Inflammatory macrophage (primary cell): ENCODE measurements at regions not wholly inside any gene's neighbourhood (a gene's known extent, or its start where the extent isn't known, plus 50 kb on each side); places are given as distances from the start of the nearest gene placed in this dataset.
"Not testable (repeated sequence)": the region's sequence is repeated elsewhere in the genome, so short reads cannot be mapped to it uniquely, and the experiment has no call there.

Experiments used
- DNase-seq, 2 donors: peaks; one replicate each; pipeline ENCODE4 v3.0.0-alpha.2; 2020 to 2022

DNA sequence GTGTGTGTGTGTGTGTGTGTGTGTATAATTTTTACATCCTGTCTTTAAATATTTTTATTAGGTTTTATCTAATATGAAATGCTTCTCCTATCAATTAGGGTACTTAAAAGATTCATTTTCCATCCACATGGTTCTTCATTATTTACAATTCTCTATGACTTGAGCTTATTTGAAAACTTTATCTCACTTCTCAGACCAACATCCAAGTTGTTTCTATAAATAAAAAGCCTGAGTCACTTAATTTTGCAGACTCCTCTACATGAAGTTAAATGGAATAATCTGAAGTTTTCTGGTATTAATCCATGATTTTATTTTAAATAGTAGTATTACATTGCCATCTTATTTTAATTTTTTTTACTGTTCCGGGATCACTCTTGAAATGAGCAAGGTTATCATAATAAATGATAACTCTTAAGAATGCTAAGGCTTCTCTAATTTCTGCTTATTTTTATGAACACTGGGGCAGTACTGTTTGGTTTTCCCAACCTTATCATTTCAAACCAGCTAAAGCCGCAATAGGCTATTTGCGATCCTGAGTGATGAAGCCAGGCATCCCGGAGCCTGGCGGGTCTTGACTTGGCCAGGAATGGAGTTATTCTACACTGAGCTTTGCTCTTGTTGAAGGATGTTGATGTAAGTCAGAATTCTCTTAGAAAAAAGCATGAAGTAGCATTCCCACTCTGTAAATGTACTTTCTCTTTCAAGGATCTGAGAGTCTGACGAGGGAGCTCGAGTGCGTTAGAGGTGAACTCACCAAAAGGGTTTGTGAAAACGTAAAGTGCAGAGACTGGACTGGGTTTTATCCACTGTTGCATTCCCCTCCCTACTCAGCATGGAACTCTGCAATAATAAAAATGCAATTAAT, 220.2 kb upstream of the LRTM1 start:
- no peak for DNase-seq

DNA sequence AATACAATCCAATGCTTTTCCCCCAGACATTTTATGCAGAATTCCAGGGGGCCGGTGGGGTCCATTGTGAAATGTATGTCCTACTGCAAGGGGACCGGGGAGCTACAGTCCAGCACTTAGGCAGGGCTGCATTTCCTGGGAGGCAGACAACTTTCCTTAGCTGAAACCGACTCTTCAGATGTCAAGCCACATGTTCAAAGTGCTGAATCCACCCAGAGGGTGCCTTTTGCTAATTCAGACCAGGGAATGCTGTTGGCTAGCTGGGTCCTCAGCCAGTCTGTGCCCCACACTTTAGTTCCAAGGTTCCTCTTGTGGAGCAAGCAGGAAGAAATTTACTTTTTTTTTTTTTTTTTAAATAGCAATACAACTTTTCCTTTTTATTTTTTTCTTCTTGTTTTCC, 219.5 kb upstream of the LRTM1 start:
- DNase-seq: no peak

- no peak for DNase-seq
Measured at GRCh38 chr3:55146216-55146615, 218.4 kb upstream of the LRTM1 start.

DNA sequence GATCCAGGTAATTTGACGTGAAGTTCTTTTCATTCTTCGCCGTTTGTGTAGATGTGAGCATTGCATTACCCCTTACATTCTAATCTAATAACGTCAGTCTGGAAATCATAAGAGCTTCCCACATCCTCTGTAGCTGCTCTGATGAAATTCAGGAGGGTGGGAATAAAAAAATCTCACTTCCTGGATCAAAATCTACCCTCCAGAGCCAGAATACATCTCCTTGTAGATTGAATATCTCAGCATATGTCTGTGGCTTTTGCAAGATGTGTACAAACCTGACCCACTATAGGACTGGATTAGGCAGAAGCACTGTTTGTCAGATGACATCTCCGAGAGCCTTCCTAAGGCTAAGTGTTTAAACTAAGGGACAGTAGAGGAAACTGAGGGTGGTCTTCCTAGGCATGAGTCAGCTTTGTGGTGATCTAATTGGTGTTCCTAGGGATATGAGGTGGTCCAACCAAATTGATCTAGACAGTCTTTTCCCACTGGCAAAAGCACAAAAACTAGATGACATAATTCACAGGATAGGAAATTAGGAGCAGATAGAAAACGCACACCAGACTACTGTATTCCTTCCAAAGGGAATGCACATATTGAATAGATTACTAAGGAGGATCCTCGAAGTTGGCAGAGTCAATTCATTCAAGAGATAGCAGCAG, 216.3 kb upstream of the LRTM1 start:
- no peak for DNase-seq

DNA sequence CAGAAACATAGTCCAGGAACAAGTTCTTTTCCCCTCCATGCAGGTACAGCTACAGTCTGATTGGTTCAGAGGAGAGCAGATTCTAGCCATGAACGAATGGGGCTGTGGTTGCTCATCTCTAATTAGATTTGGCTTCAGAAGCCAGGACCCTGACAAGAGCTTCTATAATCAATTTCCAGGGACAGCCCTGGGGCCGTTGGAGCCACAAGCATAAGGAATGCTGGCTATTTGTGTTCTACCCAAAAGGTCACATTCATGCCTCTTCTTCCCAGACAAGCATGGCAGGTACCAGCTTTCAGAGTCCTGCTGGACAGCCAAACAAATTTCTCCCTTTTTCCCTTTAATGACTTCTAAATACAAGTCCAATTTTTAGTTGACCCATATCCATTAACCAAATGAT, 215.5 kb upstream of the LRTM1 start:
- no peak for DNase-seq

GRCh38 chr3:55136291-55136690, 208.4 kb upstream of the LRTM1 start:
- DNase-seq: not testable (repeated sequence)

DNA sequence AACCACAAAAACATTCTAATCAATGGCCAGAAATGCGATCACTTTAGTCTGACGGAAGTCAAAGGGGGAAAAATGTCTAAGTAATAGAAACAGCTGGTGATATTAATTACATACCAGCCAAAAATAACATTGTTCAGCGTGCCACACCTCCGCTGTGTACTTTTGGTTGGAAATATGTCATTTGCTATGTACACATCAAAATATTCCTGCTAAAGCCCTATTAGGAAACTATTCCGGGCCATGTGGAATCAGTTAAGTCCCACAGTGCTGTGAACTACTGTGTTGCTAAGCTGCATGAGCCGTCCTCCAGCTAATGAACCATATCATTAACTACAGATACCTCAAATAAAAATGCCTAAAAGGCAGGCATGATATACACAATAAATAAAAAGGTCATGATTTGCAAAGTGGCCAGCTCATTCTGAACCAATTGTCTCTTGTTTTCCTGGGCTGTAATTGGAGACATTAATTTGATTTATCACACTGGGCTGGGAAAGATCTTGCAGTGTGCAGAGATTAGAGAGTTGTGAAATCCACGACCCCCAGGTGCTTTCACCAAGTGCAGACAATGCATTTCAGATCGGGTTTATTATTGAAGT, 200.5 kb upstream of the LRTM1 start:
- DNase-seq: no peak

- no peak for DNase-seq
Measured at GRCh38 chr3:55127565-55127964, 199.7 kb upstream of the LRTM1 start.

- DNase-seq: no peak
Measured at GRCh38 chr3:55124371-55124770, 196.5 kb upstream of the LRTM1 start.
